Left lobe of liver (tissue), 2 donors: ENCODE measurements at regions not wholly inside any gene's neighbourhood (a gene's known extent, or its start where the extent isn't known, plus 50 kb on each side); places are given as distances from the start of the nearest gene placed in this dataset.

ENCODE experiments used
- ATAC-seq: fragments of 200-7000 bp; cut with Tn5 transposase; one replicate; pipeline ENCODE4 v1.9.1; 2020; ENCODE audit warnings: mild to moderate bottlenecking, moderate library complexity
- DNase-seq: peaks from one replicate; pipeline ENCODE4 v3.0.0-alpha.2; 2020; ENCODE audit warnings: low spot score
- donor health status: DM: no; HTN: no; CAD: no; lungs with moderate emphysema.
- donor health status: DM: no; HTN: yes; CAD: no.

GRCh38 chr22:48885271-48885918, 942.3 kb downstream of the BRD1 start:
- DNase-seq (peak; percentile 32), ATAC-seq (no peak)

- DNase-seq (no peak), ATAC-seq (no peak)
Observed at GRCh38 chr22:48884786-48885185, 942.9 kb downstream of the BRD1 start.

- DNase-seq: no peak
- ATAC-seq: no peak
Observed at GRCh38 chr22:48884324-48884723, 943.3 kb downstream of the BRD1 start.

- ATAC-seq (no peak), DNase-seq (no peak)
Observed at GRCh38 chr22:48883211-48883960, 944.3 kb downstream of the BRD1 start.

GRCh38 chr22:48882636-48883200, 945.0 kb downstream of the BRD1 start:
- DNase-seq (no peak), ATAC-seq (no peak)

- ATAC-seq (no peak), DNase-seq (no peak)
Observed at GRCh38 chr22:48881326-48881980, 946.2 kb downstream of the BRD1 start.

- ATAC-seq: no peak
- no peak for DNase-seq
Observed at GRCh38 chr22:48880749-48881148, 946.9 kb downstream of the BRD1 start.

GRCh38 chr22:48876951-48877350, 950.7 kb downstream of the BRD1 start:
- no peak for DNase-seq

GRCh38 chr22:48874956-48875355, 952.7 kb downstream of the BRD1 start:
- no peak for DNase-seq
- no peak for ATAC-seq

More at GRCh38 chr22:48876951-48877350, 950.7 kb downstream of the BRD1 start:
- ATAC-seq: no peak

- no peak for ATAC-seq
Observed at GRCh38 chr22:48873191-48873520, 954.5 kb downstream of the BRD1 start.

GRCh38 chr22:48872271-48873190, 955.1 kb downstream of the BRD1 start:
- ATAC-seq: no peak
- no peak for DNase-seq

More at GRCh38 chr22:48873191-48873520, 954.5 kb downstream of the BRD1 start:
- no peak for DNase-seq

GRCh38 chr22:48871176-48871840, 956.4 kb downstream of the BRD1 start:
- no peak for DNase-seq
- ATAC-seq: no peak

GRCh38 chr22:48870436-48870835, 957.2 kb downstream of the BRD1 start:
- ATAC-seq (no peak), DNase-seq (no peak)

GRCh38 chr22:48869788-48870187, 957.9 kb downstream of the BRD1 start:
- DNase-seq (no peak), ATAC-seq (no peak)

GRCh38 chr22:48869161-48869560, 958.5 kb downstream of the BRD1 start:
- no peak for DNase-seq
- ATAC-seq: no peak

GRCh38 chr22:48868554-48868953, 959.1 kb downstream of the BRD1 start:
- DNase-seq (no peak), ATAC-seq (no peak)

GRCh38 chr22:48867891-48868290, 959.8 kb downstream of the BRD1 start:
- no peak for ATAC-seq
- no peak for DNase-seq

- ATAC-seq: no peak
- DNase-seq: no peak
Observed at GRCh38 chr22:48866906-48867681, 960.6 kb downstream of the BRD1 start.

GRCh38 chr22:48864748-48865147, 962.9 kb downstream of the BRD1 start:
- ATAC-seq: no peak
- DNase-seq: no peak
